HEK293T (cell line): ENCODE measurements at regions not wholly inside any gene's neighbourhood (a gene's known extent, or its start where the extent isn't known, plus 50 kb on each side); places are given as distances from the start of the nearest gene placed in this dataset.

Source experiments
- CTCF ChIA-PET: fragments of 350-600 bp; formaldehyde crosslinking; extraction: SDS; loops from one replicate; lab custom pipeline; 2021; ENCODE audit warnings: antibody characterized with exemption, inconsistent platforms; lab: Yijun Ruan, JAX
- POLR2A ChIA-PET: fragments of 350-600 bp; formaldehyde crosslinking; extraction: SDS; loops from one replicate; lab custom pipeline; 2020; ENCODE audit warnings: antibody characterized with exemption, inconsistent platforms; lab: Yijun Ruan, JAX
- DNase-seq: peaks from one replicate; pipeline ENCODE4 v3.0.0; 2012; ENCODE audit warnings: mixed read lengths; ENCODE audit errors: extremely low spot score
- ARNT ChIP-seq: fragments of 450-650 bp; IDR thresholded peaks from 2 replicates; pipeline ENCODE4 v1.6.1; 2017; ENCODE audit warnings: mild to moderate bottlenecking
- BHLHE40 ChIP-seq: fragments of 450-650 bp; IDR thresholded peaks from 2 replicates; pipeline ENCODE4 v1.6.1; 2016; ENCODE audit warnings: mild to moderate bottlenecking, moderate library complexity, borderline replicate concordance
- CTBP1 ChIP-seq: fragments of 450-650 bp; IDR thresholded peaks from 2 replicates; pipeline ENCODE4 v1.6.1; 2016; ENCODE audit warnings: borderline replicate concordance
- ELF4 ChIP-seq: fragments of 450-650 bp; IDR thresholded peaks from 2 replicates; pipeline ENCODE4 v1.6.1; 2017; ENCODE audit warnings: antibody characterized with exemption
- FOXA1 ChIP-seq: fragments of 450-650 bp; IDR thresholded peaks from 2 replicates; pipeline ENCODE4 v1.6.1; 2016; ENCODE audit warnings: mild to moderate bottlenecking
- FOXK2 ChIP-seq: fragments of 450-650 bp; IDR thresholded peaks from 2 replicates; pipeline ENCODE4 v1.6.1; 2016; ENCODE audit warnings: mild to moderate bottlenecking
- FOXM1 ChIP-seq: fragments of 450-650 bp; IDR thresholded peaks from 2 replicates; pipeline ENCODE4 v1.6.1; 2017; ENCODE audit warnings: mild to moderate bottlenecking, borderline replicate concordance
- HDGF ChIP-seq: fragments of 450-650 bp; IDR thresholded peaks from 2 replicates; pipeline ENCODE4 v1.6.1; 2017; ENCODE audit warnings: antibody characterized with exemption, borderline replicate concordance
- L3MBTL2 ChIP-seq: fragments of 450-650 bp; conservative IDR thresholded peaks from 2 replicates; pipeline ENCODE4 v1.6.1; 2016; ENCODE audit warnings: mild to moderate bottlenecking
- LEF1 ChIP-seq: fragments of 450-650 bp; IDR thresholded peaks from 2 replicates; pipeline ENCODE4 v1.6.1; 2017; ENCODE audit warnings: mild to moderate bottlenecking, borderline replicate concordance
- NFRKB ChIP-seq: fragments of 450-650 bp; IDR thresholded peaks from 2 replicates; pipeline ENCODE4 v1.6.1; 2016; ENCODE audit warnings: mild to moderate bottlenecking, moderate library complexity
- SP1 ChIP-seq: fragments of 450-650 bp; IDR thresholded peaks from 2 replicates; pipeline ENCODE4 v1.6.1; 2017
- SUZ12 ChIP-seq: fragments of 450-650 bp; IDR thresholded peaks from 2 replicates; pipeline ENCODE4 v1.6.1; 2016; ENCODE audit warnings: mild to moderate bottlenecking
- TARDBP ChIP-seq: fragments of 450-650 bp; IDR thresholded peaks from 2 replicates; pipeline ENCODE4 v1.6.1; 2016
- ZNF384 ChIP-seq: fragments of 450-650 bp; IDR thresholded peaks from 2 replicates; pipeline ENCODE4 v1.6.1; 2016
- TF ChIP-seq, protein P1 (sequence below): fragments of 450-650 bp; IDR thresholded peaks from 2 replicates; pipeline ENCODE4 v1.6.1; 2016

DNA sequence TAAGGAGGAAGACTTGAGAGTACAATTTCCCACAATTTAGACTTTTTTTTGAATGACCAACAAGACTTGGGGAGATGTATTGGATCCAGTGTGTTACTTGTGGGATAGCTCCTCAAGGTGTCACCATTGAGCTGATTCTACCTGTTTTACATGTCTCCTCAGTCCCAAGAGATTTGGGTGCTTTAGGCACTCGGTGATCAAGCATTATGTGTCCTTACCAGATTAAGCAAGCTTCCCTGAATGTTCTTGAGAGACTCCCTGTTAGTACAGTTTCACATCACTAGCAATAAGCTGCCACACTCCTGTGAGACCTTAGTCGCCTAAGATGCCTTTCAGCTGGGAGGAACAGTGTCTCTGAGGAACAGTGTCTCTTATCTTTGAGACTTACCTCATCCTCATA lies 384.3 kb upstream of the SYT4 start:
- POLR2A ChIA-PET: no interaction called here
- CTCF ChIA-PET: no interaction called here
- peak; percentile 2 for DNase-seq

DNA sequence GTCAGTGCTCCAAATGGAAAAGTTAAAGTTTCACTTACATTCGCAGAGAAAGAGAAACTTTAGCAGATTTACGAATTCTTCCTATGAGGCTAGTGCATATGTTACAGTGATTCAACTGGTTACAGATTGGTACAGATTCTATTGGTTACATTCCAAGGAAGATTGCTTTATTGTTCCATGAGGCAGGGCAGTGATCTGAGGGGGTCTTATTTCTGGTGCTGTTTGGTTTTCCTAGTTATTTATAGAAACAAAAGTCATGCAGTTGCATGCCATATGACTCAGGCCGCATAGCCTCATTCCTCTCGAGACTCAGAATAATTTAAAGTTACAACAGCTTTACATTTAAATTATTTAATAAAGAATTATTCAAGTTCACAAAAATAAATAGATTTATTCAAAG lies 385.4 kb upstream of the SYT4 start:
- no peak for DNase-seq
- TF ChIP-seq ARNT (no peak), NFRKB (no peak), ZNF384 (no peak), HDGF (no peak), ELF4 (no peak), SUZ12 (no peak), BHLHE40 (no peak), FOXM1 (no peak), FOXK2 (no peak), LEF1 (no peak), CTBP1 (no peak), FOXA1 (no peak), SP1 (no peak), L3MBTL2 (no peak), TARDBP (no peak)
- TF ChIP-seq, protein P1, sequence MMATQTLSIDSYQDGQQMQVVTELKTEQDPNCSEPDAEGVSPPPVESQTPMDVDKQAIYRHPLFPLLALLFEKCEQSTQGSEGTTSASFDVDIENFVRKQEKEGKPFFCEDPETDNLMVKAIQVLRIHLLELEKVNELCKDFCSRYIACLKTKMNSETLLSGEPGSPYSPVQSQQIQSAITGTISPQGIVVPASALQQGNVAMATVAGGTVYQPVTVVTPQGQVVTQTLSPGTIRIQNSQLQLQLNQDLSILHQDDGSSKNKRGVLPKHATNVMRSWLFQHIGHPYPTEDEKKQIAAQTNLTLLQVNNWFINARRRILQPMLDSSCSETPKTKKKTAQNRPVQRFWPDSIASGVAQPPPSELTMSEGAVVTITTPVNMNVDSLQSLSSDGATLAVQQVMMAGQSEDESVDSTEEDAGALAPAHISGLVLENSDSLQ: no peak
- ChIA-PET POLR2A (no interaction called here), CTCF (interaction anchor here (0.6 kb wide), 1 partner anchor 460 kb away, joined by 3 read pairs; no protein-coding TSS in a partner anchor)

More for the DNA sequence above, 384.3 kb upstream of the SYT4 start:
- no peak for TF ChIP-seq L3MBTL2
- no peak for TF ChIP-seq TARDBP
- no peak for TF ChIP-seq NFRKB
- no peak for TF ChIP-seq SP1
- TF ChIP-seq ZNF384: no peak
- TF ChIP-seq FOXA1: no peak
- TF ChIP-seq ELF4: no peak
- no peak for TF ChIP-seq HDGF
- no peak for TF ChIP-seq FOXK2
- no peak for TF ChIP-seq SUZ12
- no peak for TF ChIP-seq CTBP1
- TF ChIP-seq FOXM1: no peak

DNA sequence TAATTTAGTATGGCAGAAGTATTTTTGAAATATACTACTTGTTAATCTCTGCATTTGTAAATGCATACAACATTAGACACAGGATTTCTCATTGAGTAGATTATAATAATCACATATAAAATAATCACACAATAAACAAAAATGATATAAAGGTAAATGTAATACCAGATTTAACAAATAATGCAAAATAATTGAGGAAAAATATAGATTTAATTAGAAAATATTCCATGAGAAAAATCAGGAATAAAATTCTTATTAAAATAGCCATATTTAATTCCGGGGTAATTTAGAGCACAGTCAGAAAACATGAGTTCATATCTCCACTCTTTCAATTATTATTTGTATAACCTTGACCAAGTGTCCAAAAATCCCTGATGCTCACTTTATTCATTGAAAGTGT lies 385.9 kb upstream of the SYT4 start:
- CTCF ChIA-PET: no interaction called here
- TF ChIP-seq SUZ12 (no peak), ARNT (no peak), SP1 (no peak), CTBP1 (no peak), FOXA1 (no peak), ELF4 (no peak), NFRKB (no peak), TARDBP (no peak), FOXM1 (no peak), L3MBTL2 (no peak), ZNF384 (no peak), HDGF (no peak), LEF1 (no peak), BHLHE40 (no peak), FOXK2 (no peak)
- TF ChIP-seq, protein P1: no peak

DNA sequence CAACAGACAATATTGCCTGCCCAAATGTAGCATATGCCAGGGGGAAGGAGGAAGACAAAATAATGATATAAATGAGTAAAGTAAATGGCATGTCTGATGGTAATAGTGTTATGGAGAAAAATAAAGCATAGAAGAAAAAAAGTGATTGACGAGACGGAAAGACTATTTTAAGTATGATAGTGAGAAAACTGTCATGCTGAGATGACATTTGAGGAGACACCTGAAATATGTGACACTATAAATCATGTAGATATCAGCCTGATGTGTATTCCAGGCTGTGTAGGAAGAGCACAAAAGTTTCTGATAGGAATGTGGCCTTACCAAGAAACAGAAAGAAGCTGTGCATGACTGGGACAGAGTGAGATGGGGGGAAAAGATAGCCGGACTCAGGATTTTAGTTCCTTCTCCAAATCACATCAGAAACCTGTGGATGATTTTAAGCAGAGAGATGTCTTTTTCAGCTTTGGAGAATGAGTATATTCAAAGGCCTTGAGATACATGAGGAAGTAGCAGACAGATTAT lies 387.3 kb upstream of the SYT4 start:
- TF ChIP-seq TARDBP: no peak
- TF ChIP-seq SP1: no peak
- no peak for TF ChIP-seq ELF4
- no peak for TF ChIP-seq FOXK2
- DNase-seq: no peak
- ChIA-PET POLR2A (no interaction called here), CTCF (no interaction called here)

More for the DNA sequence above, 385.9 kb upstream of the SYT4 start:
- no peak for DNase-seq
- POLR2A ChIA-PET: no interaction called here

DNA sequence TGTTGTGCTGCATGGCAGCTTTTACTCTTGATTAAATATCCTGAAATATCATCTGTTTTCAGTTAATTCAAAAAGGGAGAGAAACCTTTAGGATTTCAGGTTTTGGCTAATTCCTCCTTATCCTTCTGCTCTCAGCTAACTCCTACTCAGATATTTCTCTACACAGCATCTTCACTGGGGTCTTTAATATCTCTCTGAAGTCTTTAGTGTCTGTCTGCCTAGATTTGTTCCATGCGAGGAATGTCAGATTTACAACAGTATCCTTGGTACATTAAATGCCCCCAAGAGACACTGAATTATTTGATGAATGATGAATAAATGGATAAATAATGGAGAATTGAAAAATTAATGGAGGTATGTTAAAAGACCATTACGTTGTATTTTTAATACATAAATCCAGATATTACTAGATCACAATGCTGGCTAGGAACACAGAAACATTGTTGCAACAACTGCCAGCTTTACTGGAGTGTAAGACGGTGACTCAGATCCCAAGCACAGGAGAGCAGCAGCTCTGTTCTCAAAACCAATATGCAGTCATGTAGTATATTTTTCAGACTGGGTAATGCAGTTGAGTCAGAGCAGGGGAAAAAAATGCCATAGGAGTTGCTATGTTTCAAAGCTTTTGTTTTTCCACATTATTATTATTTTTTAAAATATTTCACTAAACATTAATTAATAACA lies 388.0 kb upstream of the SYT4 start:
- DNase-seq: no peak
- ChIA-PET CTCF (no interaction called here), POLR2A (no interaction called here)
- no peak for TF ChIP-seq FOXA1
- no peak for TF ChIP-seq ZNF384
- TF ChIP-seq HDGF: no peak
- no peak for TF ChIP-seq CTBP1
- TF ChIP-seq SUZ12: no peak
- TF ChIP-seq BHLHE40: no peak
- TF ChIP-seq NFRKB: no peak
- no peak for TF ChIP-seq TARDBP

DNA sequence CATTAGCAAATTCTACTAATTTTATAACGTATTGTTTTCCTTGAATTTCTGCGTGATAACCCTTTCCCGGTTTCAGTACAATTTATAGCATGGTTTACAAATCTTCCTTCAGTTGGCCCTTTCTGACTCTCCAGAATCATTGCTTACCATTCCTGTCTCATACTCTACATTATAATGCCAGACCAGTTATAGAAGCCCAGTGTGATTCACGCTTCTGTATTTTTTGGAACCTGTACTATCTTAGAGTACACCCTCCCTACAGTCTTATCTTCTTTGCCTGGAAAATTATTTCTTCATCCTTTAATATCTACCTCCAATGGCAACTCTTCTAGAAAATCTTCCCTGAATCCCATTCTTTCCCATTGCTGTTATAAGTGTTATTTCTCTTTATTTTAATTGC lies 391.6 kb upstream of the SYT4 start:
- TF ChIP-seq CTBP1 (no peak), TARDBP (no peak), BHLHE40 (no peak), ZNF384 (no peak), L3MBTL2 (no peak), HDGF (no peak), ARNT (no peak), ELF4 (no peak), NFRKB (no peak), FOXM1 (no peak), FOXA1 (no peak), LEF1 (no peak), FOXK2 (no peak)
- TF ChIP-seq, protein P1: no peak
- DNase-seq: no peak
- CTCF ChIA-PET: no interaction called here
- POLR2A ChIA-PET: no interaction called here
